ENCODE measurements at regions not wholly inside any gene's neighbourhood (a gene's known extent, or its start where the extent isn't known, plus 50 kb on each side); places are given as distances from the start of the nearest gene placed in this dataset.
"Not testable (repeated sequence)": the region's sequence is repeated elsewhere in the genome, so short reads cannot be mapped to it uniquely, and the experiment has no call there.

- DNase-seq = no peak
These were observed 144.4 kb downstream of the KCNRG start for GRCh38 chr13:50159607-50160006.

- DNase-seq = no peak
These were observed 145.8 kb downstream of the KCNRG start for GRCh38 chr13:50161052-50161451.

- no peak for DNase-seq
These were observed 146.8 kb downstream of the KCNRG start for GRCh38 chr13:50162001-50162400.

- no peak for DNase-seq
These were observed 147.3 kb downstream of the KCNRG start for GRCh38 chr13:50162567-50162966.

GRCh38 chr13:50167224-50167947 is 152.1 kb downstream of the KCNRG start:
- no peak for DNase-seq

- DNase-seq = no peak
These were observed 152.7 kb downstream of the KCNRG start for GRCh38 chr13:50167967-50168366.

- DNase-seq = no peak
These were observed 153.5 kb downstream of the KCNRG start for GRCh38 chr13:50168786-50169185.

GRCh38 chr13:50170447-50171037 is 155.3 kb downstream of the KCNRG start:
- no peak for DNase-seq

GRCh38 chr13:50171590-50172282 is 156.5 kb downstream of the KCNRG start:
- no peak for DNase-seq

- DNase-seq = not testable (repeated sequence)
These were observed 157.8 kb downstream of the KCNRG start for GRCh38 chr13:50173045-50173444.

GRCh38 chr13:50174630-50175029 is 159.4 kb downstream of the KCNRG start:
- DNase-seq = no peak

GRCh38 chr13:50179977-50180376 is 164.7 kb downstream of the KCNRG start:
- no peak for DNase-seq

GRCh38 chr13:50185769-50186763 is 170.8 kb downstream of the KCNRG start:
- not testable (repeated sequence) for DNase-seq

- DNase-seq = no peak
These were observed 172.2 kb downstream of the KCNRG start for GRCh38 chr13:50187352-50188029.

- no peak for DNase-seq
These were observed 173.5 kb downstream of the KCNRG start for GRCh38 chr13:50188696-50189095.

GRCh38 chr13:50189450-50189849 is 174.2 kb downstream of the KCNRG start:
- no peak for DNase-seq

GRCh38 chr13:50191004-50191403 is 175.8 kb downstream of the KCNRG start:
- no peak for DNase-seq

GRCh38 chr13:50192272-50192813 is 177.1 kb downstream of the KCNRG start:
- DNase-seq = no peak

GRCh38 chr13:50195045-50195444 is 179.8 kb downstream of the KCNRG start:
- DNase-seq = no peak

- no peak for DNase-seq
These were observed 180.9 kb downstream of the KCNRG start for GRCh38 chr13:50196118-50196517.

GRCh38 chr13:50197705-50198104 is 182.5 kb downstream of the KCNRG start:
- DNase-seq = no peak

- DNase-seq = no peak
These were observed 183.3 kb downstream of the KCNRG start for GRCh38 chr13:50198508-50198907.

Measured in activated CD4-positive, alpha-beta T cell treated with anti-CD3 and anti-CD28 coated beads, Interleukin-2, amount 50 U/mL, for 4 hours (primary cell).